Lung (tissue), 11 donors: ENCODE measurements at regions not wholly inside any gene's neighbourhood (a gene's known extent, or its start where the extent isn't known, plus 50 kb on each side); places are given as distances from the start of the nearest gene placed in this dataset.

Experiments
- ATAC-seq: fragments of 200-7000 bp; cut with Tn5 transposase; one replicate; pipeline ENCODE4 v1.9.1; 2020; ENCODE audit warnings: moderate number of reproducible peaks; ENCODE audit not compliant: insufficient read depth, low FRiP score
- DNase-seq, 3 donors: peaks; one replicate each; pipeline ENCODE4 v3.0.0-alpha.2; 2013 to 2017
- H3K27ac ChIP-seq, 2 donors: one replicate each; pipeline ENCODE4 v1.5.1; 2013; ENCODE audit warnings: mild to moderate bottlenecking in 2 of 2, moderate library complexity in 2 of 2, control low read depth in 1 of 2, inconsistent platforms in 1 of 2, low read depth in 1 of 2, low read length in 1 of 2
- H3K27me3 ChIP-seq, 3 donors: one replicate each; pipeline ENCODE4 v1.5.1; 2013; ENCODE audit warnings: low read length in 2 of 3; ENCODE audit not compliant: control insufficient read depth in 3 of 3, insufficient read depth in 3 of 3
- H3K36me3 ChIP-seq, 4 donors: one replicate each; pipeline ENCODE4 v1.5.1; 2013; ENCODE audit warnings: low read length in 4 of 4, mild to moderate bottlenecking in 1 of 4, moderate library complexity in 1 of 4; ENCODE audit not compliant: control insufficient read depth in 4 of 4, insufficient read depth in 4 of 4
- H3K4me1 ChIP-seq, 5 donors: one replicate each; pipeline ENCODE4 v1.5.1; 2013; ENCODE audit warnings: low read length in 5 of 5, mild to moderate bottlenecking in 2 of 5, moderate library complexity in 1 of 5; ENCODE audit not compliant: control insufficient read depth in 5 of 5, insufficient read depth in 5 of 5
- H3K4me3 ChIP-seq: one replicate; pipeline ENCODE4 v1.5.1; 2013; ENCODE audit warnings: mild to moderate bottlenecking, control low read depth, moderate library complexity
- H3K9ac ChIP-seq, 2 donors: one replicate each; pipeline ENCODE4 v1.5.1; 2013; ENCODE audit warnings: low read length in 2 of 2, control low read depth in 1 of 2; ENCODE audit not compliant: insufficient read depth in 1 of 2
- H3K9me3 ChIP-seq, 4 donors: one replicate each; pipeline ENCODE4 v1.5.1; 2013; ENCODE audit warnings: low read length in 3 of 4, mild to moderate bottlenecking in 1 of 4, moderate library complexity in 1 of 4; ENCODE audit not compliant: control insufficient read depth in 4 of 4, insufficient read depth in 3 of 4
- WGBS, 2 donors: extraction: QIAGEN DNeasy Blood & Tissue Kit; methylation state at CpG; one replicate each; pipeline ENCODE4 v1.1.7; 2013; 5-methylcytosine and 5-hydroxymethylcytosine counted together
- TF ChIP-seq, protein P1 (sequence below): IDR thresholded peaks from 2 replicates; pipeline ENCODE4 v1.5.1; 2012; ENCODE audit warnings: mild to moderate bottlenecking; ENCODE audit errors: control extremely low read depth, extremely low read depth
- donor health status: control.
- donor health status: control.
- donor health status: Bipolar disorder and iron deficiency.
- donor health status: healthy.
- donor health status: DM: yes; HTN: yes; CAD: no.

GRCh38 chr15:25189551-25189950 is 234.8 kb downstream of the SNRPN start:
- H3K4me3 ChIP-seq: no peak overlapping the region
- no peaks in the 10 kb centered on the region for H3K36me3 ChIP-seq
- no peak overlapping the region for H3K9ac ChIP-seq
- no peak for ATAC-seq
- no peak for DNase-seq
- no peaks in the 10 kb centered on the region for H3K27me3 ChIP-seq
- WGBS, 2 donors: 84 to 85% methylated on average over 11 of the region's 11 CpGs
- no peak overlapping the region for H3K27ac ChIP-seq
- peaks cover 0 to 77% (median 2%) of the 10 kb centered on the region in 4 donors for H3K9me3 ChIP-seq
- TF ChIP-seq, protein P1, sequence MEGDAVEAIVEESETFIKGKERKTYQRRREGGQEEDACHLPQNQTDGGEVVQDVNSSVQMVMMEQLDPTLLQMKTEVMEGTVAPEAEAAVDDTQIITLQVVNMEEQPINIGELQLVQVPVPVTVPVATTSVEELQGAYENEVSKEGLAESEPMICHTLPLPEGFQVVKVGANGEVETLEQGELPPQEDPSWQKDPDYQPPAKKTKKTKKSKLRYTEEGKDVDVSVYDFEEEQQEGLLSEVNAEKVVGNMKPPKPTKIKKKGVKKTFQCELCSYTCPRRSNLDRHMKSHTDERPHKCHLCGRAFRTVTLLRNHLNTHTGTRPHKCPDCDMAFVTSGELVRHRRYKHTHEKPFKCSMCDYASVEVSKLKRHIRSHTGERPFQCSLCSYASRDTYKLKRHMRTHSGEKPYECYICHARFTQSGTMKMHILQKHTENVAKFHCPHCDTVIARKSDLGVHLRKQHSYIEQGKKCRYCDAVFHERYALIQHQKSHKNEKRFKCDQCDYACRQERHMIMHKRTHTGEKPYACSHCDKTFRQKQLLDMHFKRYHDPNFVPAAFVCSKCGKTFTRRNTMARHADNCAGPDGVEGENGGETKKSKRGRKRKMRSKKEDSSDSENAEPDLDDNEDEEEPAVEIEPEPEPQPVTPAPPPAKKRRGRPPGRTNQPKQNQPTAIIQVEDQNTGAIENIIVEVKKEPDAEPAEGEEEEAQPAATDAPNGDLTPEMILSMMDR: no peak
- no peaks in the 10 kb centered on the region for H3K4me1 ChIP-seq

DNA sequence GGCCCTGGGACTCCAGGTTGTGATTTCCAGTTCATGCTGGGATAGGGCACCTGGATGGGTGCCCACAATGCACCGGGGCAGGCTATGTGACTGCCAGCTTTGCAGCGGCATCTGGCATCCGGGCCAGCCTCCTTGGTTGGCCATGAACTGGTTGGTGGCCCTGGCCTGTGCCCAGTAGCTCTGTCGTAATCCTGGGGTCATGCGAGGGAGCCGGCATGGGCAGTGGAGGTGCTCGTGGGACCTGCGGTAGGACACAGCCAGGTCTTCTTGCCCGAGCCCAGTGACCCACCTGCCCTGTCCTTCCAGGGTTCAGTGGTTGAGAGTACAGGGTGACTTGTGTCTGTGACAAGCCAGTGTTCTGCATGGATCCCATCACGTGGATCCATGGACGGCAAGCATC is 237.9 kb downstream of the SNRPN start:
- no peaks in the 10 kb centered on the region for H3K36me3 ChIP-seq
- DNase-seq (no peak), ATAC-seq (no peak)
- no peak overlapping the region for H3K4me3 ChIP-seq
- no peak overlapping the region for H3K9ac ChIP-seq
- H3K27ac ChIP-seq: no peak overlapping the region
- H3K27me3 ChIP-seq: no peaks in the 10 kb centered on the region
- H3K9me3 ChIP-seq: peaks cover 0 to 76% (median 3%) of the 10 kb centered on the region in 4 donors
- WGBS, 2 donors: 87 to 92% methylated on average over 11 of the region's 11 CpGs
- TF ChIP-seq, protein P1: no peak
- no peaks in the 10 kb centered on the region for H3K4me1 ChIP-seq

DNA sequence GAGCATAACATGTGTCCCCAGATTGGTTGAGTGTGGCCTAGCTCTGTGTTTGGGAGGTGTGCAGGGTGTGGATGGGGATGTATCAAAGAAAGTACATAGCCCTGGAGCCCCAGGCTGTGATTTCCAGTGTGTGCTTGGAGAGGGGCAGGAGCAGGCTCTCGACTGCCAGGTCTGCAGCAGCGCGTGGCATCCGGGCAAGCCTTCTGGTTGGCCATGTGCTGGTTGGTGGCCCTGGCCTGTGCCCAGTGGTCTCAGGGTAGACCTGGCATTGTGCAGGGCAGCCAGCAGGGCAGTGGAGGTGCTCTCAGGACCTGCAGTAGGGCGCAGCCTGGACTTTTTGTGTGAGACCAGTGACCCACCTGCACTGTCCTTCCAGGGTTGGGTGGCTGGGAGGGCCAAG is 231.5 kb downstream of the UBE3A start:
- ATAC-seq (no peak), DNase-seq (no peak)
- Histone ChIP-seq H3K36me3 (no peaks in the 10 kb centered on the region), H3K27ac (no peak overlapping the region), H3K4me3 (no peak overlapping the region), H3K27me3 (no peaks in the 10 kb centered on the region), H3K9me3 (peaks cover 0 to 67% (median 4%) of the 10 kb centered on the region in 4 donors), H3K4me1 (no peaks in the 10 kb centered on the region), H3K9ac (no peak overlapping the region)
- TF ChIP-seq, protein P1: no peak
- 86 to 95% methylated on average over 5 of the region's 5 CpGs for WGBS, 2 donors

- no peak overlapping the region for H3K9ac ChIP-seq
- TF ChIP-seq, protein P1: no peak
- ATAC-seq: no peak
- no peak overlapping the region for H3K4me3 ChIP-seq
- H3K27me3 ChIP-seq: no peaks in the 10 kb centered on the region
- DNase-seq: no peak
- no peaks in the 10 kb centered on the region for H3K4me1 ChIP-seq
- peaks cover 0 to 68% (median 5%) of the 10 kb centered on the region in 4 donors for H3K9me3 ChIP-seq
- H3K27ac ChIP-seq: no peak overlapping the region
- no peaks in the 10 kb centered on the region for H3K36me3 ChIP-seq
- 84 to 89% methylated on average over 7 of the region's 7 CpGs for WGBS, 2 donors
Measured at GRCh38 chr15:25208735-25209134, 230.1 kb downstream of the UBE3A start.
